HS-5 (cell line): ENCODE measurements at regions not wholly inside any gene's neighbourhood (a gene's known extent, or its start where the extent isn't known, plus 50 kb on each side); places are given as distances from the start of the nearest gene placed in this dataset.
"Not testable (repeated sequence)": the region's sequence is repeated elsewhere in the genome, so short reads cannot be mapped to it uniquely, and the experiment has no call there.

ENCODE experiments used
- DNase-seq: peaks from one replicate; pipeline ENCODE4 v3.0.0-alpha.2; 2012; ENCODE audit warnings: low read depth

DNA sequence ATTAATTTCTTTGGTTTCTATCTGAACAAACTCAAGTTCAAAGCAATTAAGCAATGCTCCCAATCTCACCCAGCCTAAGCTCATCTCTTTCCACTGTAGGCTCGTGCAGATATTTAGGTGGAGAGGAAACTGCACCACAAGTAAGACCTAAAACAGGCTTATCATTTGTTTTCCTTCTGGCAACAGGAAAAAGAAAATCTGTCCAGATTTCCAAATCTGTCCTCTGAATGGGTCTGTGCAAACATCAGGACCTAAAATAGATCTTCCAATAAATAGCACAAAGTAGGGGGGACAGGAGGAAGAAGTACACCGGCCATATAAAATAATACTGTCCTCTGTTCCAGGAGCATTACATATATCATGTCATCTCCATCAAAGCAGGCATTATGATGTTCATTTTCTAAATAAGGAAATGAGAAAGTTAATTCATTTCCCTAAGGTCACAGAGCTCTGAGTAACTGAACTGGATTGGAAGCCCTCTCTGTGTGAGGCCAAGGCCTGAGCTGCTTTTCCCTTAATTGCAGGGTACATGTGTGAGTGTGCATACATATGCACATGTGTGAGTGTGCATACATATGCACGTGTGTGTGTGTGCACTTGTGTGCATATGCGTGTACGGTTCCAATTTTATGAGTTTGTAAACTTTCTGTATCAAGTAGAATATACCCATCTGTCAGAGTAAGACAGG lies 92.8 kb upstream of the PARD3 start:
- no peak for DNase-seq

DNA sequence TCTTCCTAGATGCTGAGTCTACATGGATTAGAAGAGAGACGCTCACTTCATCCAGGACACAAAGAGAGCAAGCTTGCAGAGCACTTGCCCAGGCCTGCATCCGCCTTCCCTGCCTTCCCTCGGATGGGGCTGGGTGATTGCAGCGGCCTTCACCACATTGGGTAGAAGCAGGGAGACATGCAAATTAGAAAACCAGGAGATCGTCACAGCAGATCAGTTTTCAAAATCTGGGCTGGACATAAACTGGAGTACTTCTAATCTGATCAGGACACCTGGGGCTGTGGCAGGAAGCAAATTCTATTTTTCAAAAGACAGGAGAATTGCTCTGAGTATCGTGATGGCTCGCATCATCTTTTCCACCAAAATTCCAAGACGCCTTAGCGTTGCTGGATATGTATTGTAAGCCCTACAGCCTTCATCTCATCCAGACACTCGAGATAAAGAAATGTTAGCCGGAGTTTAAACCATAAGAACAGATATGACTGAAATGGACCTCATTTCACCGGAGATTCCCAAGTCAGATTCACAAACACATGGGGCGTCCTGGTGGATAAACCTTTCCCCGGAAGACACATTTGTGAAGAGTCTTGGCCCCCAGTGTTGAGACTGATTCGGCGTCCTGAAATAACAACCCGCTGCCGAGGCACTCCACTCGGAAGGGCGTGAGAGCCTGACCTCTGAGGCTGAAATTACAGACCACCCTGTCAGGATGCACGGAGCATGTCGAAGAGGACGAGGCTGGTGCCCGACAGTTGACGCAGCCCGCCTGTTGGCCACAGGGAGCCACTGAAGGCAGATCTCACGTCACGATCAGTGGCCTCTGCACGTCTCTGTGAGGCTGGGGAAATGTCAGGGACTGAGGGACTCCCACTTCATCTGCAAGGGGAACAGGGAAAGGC lies 91.2 kb upstream of the PARD3 start:
- no peak for DNase-seq

DNA sequence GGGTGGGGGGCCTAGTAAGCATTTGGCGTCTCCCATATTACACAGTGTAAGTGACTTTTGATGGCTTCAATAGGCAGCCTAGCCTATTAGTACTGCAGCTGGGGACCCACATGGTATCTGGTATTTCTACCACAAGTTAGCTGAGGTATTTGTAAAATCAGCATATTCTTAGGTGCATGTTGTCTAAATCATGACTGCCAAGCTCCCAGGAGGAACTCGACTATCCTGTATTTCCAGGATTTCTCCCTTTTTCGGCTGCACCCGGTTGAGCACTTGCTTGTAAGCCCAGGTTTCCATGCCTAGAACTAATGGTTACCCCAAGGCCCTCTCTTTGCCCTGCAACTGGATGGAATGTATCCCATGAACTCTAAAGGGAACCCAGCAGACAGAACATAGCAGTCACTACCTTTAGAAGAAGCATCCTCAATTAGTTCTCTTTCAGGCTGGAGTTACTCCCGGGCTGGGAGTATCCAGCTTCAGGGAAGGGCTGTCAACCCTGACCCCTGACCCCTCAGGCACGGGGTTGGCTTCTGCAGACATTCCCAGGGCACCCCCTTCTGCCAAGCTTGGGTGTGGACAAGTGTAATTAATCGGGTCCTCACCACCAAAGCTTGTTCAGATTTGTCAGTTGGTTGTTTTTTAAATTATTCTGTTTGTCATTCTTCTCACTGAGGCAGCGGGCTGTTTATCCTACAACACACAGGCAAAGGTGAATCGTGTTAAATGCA lies 90.3 kb upstream of the PARD3 start:
- no peak for DNase-seq

DNA sequence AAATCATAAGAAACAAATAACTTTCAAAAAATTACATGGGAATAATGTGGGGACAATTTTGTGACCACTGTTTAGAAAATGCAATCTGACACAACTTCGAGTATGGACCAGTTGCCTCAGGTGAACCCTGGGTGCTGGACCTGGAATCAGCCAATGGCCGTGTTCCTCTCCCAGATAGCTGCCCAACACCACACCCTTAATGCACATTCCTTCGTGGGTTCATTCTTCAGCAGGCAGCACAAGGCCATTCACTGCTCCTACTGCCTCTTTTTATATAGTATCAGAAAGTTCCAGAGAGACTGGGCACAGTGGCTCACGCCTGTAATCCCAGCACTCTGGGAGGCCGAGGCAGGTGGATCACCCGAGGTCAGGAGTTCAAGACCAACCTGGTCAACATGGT lies 89.1 kb upstream of the PARD3 start:
- no peak for DNase-seq

DNA sequence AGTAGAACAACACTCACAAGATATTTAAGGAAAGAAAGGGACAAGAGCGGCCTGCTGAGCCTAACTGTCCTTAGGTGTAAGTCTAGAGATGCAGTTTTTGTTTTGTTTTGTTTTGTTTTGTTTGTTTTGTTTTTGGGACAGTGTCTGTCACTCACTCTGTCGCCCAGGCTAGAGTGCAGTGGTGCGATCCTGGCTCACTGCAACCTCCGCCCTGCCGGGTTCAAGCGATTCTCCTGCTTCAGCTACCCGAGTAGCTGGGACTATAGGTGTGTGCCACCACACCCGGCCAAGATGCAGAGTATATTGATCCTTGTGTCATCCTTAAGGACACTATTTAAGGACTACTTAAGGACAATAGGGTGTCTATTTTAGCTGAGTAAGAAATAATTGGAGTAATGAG lies 84.1 kb upstream of the PARD3 start:
- DNase-seq: no peak

DNA sequence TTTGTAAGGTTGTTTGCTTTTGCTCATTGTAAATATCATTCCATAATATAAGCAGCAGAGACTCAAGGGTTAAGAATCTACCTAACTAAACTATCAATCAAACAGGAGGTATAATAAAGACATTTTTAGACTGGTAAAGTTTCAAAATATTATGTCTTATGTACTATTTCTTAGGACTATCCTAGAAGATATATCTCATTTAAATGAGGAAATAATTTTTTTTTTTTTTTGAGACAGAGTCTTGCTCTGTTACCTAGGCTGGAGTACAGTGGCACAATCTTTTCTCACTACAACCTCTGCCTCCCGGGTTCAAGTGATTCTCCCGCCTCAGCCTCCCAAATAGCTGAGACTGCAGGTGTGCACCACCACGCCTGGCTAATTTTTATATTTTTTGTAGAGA lies 80.9 kb upstream of the PARD3 start:
- DNase-seq: no peak

DNA sequence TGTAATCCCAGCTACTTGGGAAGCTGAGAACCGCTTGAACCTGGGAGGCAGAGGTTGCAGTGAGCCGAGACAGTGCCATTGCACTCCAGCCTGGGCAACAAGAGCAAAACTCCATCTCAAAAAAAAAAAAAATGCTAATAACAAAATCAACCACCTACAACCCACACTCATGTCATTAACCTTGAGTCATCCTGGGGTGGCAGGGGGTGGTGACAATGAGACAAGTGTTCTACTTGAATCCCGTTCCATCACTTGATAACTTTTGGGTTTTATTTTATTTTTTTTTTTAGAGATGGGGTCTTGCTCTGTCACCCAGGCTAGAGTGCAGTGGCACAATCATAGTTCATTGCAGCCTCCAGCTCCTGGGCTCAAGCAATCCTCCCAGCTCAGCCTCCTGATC lies 80.0 kb upstream of the PARD3 start:
- DNase-seq: not testable (repeated sequence)

DNA sequence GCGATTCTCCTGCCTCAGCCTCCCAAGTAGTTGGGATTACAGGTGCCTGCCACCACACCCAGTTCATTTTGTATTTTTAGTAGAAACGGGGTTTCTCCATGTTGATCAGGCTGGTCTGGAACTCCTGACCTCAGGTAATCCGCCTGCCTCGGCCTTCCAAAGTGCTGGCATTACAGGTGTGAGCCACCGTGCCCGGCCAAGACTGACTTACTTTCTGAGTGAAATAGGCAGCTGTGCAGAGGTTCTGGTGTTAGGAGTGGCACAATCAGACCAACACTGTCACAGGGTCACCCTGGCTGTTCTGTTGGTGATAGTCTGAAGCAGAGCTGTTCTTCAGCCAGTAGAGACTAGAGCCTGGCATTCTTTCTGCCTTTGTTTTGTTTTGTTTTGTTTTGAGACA lies 77.4 kb upstream of the PARD3 start:
- not testable (repeated sequence) for DNase-seq

DNA sequence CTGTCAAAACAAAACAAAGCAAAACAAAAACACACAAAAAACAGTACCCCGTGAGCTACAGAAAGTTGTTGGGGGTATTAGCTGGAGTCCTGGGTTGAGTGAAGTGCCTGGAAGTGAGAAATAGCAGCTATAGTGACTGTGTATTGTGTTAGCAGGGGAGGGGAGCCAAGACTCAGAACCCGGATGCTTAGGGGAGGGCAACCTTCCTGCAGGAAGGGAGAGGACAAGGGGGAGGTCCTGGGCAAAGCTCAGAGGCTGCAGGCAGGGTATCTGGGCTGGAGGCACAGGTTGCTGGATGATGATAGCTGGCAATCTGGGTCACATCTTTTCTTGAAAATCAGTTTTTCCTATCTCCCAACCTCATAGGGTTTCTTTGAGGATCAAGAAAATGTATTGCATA lies 75.8 kb upstream of the PARD3 start:
- DNase-seq: no peak

DNA sequence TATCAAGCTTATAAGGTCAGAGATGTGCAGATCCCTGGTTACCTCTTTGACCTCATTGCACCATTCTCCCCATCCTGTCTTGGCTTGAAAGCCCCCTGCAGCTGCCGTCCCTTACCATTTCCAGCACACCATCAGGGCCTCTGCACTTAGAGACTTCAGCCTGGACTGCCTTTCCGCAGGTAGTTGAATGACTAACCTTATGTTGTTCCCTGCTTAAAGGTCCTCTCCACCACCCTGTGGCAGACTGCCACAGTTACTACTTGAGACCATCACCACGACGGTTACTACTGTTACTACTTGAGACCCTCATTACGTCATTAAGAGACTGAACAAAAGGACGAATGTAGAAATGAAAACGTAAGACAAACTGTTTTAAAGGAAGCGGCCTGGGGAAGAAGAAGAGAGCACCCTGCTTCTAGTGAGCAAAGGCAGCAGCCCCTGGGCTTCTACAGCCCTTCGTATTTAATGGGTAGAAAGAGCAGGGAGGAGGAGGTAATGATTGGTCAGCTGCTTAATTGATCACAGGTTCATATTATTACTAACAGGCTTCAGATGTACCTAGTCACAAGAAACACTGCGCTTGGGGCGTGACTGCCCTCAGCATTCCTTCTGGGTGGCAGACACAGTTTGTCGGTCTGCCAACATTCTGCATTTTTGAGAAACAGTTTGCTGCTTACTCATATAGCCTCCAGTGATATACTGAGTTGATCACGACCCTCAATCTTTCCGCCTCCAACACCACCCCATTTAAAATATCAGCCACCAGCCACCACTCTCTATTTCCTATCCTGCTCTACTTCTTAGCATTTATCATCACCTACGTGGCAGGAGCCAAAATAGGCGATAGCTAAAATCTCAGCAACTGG lies 74.1 kb upstream of the PARD3 start:
- no peak for DNase-seq

DNA sequence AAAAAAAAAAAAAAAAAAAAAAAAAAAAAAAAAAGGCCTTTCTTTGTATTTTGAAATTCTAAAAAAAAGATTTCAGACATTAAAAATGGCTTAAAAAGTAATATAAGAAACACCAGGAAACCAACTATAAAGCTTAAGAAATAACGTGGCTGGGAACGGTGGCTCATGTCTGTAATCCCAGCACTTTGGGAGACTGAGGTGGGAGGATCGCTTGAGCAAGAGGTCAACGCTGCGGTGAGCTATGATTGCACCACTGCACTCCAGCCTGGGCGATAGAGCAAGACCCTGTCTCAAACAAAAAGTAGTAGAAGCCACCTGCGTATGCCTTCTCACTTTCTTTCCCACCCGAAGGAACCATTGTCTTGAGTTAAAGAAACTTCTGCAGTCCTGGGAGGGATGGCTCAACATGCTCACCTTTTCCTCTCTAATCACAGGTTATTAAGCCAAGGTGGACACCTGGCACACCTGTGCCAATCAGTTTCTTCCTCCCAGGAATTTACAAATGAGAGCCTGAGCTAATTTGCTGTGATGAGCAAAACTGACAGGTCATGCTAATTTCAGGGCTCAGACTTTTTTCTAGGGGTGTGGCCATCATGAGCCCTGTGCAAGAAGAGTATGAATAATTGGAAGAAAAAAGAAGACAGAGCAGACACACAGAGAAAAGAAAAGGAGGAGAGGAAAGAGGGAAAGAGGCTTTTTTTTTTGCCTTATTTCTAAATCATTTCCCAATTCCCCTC lies 72.0 kb upstream of the PARD3 start:
- no peak for DNase-seq

DNA sequence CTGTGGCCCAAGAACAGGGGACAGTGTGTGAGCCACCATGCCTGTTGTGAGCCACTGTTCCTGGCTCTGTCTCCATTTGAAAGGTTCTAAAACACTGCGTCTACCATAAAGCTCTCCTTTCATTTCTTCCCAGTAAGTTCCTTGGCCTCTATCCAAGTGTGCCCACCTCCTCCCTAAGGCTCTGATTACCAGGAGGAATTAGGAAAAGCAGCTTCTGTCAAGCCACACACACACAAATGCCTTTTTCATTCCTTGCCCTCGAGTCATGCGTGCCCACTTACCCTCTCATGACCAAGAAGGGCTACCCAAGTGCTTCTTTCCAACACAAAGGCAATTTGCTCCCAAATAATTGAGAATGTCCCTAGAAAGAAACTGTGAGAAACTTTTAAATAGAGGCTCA lies 70.8 kb upstream of the PARD3 start:
- DNase-seq: no peak

DNA sequence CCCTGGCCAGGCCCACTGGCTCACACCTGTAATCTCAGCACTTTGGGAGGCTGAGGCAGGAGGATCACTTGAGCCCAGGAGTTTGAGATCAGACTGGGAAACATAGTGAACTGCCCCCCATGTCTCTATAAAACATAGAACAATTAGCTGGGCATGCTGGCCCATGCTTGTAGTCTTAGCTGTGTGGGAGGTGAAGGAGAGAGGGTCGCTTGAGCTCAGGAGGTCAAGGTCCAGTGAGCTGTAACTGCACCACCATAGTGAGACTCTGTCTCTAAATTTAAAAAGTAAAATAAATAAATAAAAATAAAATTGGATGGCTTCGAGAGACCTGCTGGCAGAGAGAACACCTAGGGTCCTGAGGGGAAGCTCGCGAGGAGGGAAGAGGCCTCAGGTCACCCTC lies 69.9 kb upstream of the PARD3 start:
- no peak for DNase-seq

DNA sequence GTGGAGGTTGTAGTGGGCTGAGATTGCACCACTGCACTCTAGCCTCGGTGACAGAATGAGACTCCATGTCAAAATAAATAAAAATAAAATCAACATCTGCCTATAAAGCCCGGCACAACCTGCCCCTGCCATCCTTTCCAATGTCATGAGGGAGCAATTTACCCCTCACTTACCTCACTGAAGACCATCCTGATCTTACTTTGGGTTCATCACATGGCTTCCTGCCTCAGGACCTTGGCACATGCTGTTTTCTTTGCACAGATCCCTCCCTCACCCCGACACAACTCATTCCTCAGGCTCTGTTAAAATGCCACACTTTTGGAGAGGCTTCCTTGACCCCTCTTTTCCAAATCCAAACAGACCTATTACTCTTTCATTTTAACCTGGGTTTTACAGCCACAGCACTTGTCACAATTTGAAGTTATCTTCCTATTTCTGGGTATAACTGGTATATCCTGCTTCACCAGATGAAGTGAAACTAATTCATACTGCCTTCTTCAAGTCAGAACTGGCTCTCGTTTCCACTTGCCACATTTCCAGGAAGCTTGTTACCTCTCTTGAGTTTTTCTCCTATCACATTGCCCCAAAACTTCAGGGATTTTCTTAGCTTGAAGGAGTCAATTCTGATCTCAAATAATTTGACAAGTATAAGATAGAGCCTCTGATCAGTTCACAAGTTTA lies 69.3 kb upstream of the PARD3 start:
- no peak for DNase-seq

DNA sequence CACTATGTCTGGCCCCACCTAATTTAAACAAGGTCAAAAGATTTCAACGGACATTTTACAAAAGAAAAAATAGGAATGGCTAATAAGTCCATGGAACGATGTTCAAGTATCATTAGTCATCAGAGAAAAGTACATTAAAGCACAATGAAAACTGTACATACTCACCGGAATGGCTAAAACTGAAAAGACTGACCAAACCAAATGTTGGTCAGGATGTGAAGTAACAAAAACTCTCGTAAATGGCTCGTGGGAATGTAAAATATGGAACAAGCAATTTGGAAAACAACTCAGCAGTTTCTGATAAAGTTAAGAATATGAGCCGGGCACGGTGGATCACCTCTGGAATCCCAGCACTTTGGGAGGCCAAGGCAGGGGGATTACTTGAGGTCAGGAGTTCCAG lies 65.7 kb upstream of the PARD3 start:
- DNase-seq: no peak

DNA sequence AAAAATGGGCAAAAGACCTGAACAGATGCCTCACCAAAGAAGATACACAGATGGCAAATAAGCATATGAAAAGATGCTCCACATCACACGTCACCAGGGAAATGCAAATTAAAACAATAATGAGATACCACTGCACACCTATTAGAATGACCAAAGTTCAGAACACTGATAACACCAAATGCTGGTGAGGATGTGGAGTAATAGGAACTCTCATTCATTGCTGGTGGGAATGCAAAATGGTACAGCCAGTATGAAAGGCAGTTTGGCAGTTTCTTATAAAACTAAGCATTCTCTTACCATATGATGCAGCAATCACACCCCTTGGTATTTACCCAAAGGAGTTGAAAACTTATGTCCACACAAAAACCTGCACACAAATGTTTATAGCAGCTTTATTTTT lies 63.6 kb upstream of the PARD3 start:
- not testable (repeated sequence) for DNase-seq

DNA sequence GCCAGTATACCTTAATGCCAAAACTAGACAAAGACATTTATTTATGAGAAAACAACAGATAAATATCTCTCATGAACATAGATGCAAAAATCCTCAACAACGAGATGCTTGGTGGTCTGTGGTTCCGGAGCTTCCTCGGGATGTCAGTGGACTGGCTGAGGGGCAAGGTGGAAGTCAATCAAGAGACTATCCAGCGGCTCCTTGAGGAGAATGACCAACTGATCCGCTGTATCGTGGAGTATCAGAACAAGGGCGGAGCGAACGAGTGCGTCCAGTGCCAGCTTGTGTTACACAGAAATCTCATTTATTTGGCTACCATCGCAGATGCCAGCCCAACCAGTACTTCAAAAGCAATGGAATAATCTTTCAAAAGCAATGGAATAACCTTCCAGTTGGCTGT lies 60.0 kb upstream of the PARD3 start:
- no peak for DNase-seq

DNA sequence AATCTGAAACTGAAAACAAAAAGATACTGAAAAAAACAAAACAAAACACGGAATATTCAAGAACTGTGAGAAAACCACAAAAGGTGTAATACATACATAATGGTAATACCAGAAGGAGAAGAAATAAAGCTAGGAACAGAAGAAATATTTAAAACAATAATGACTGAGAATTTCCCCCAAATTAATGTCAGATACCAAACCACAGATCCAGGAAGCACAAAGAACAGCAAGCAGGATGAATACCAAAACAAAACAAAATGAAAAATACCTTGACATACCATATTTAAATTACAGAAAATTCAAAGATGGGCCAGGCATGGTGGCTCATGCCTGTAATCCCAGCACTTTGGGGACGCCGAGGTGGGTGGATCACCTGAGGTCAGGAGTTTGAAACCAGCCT lies 57.7 kb upstream of the PARD3 start:
- DNase-seq: no peak

DNA sequence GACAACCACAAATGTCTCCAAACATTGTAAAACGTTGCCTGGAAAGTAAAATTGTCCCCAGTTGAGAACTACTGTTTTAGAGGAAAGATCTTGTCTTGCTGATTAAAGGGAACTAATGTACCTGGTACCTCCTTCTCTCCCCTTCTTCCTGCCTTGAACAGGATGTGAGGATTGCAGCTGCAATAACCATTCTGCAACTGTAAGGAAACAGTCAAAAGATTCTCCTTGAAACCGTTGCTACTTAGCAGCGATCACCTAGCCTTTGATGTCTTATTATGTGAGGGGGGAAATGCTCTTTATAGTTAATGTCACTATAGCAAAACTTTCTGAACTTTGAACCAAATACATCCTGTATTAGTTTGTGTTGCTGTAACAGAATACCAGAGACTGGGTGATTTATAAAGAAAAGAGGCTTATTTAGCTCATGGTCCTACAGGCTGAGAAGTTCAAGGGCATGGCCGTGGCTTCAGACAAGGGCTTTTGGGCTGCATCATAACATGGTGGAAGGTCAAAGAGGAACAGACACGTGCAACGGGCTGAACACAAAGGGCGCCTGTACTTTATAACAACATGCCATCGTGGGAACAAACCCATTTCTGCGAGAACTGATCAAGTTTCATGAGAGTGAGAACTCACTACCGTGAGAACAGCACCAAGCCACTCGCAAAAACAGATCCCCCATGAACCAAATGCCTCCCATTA lies 54.2 kb upstream of the PARD3 start:
- no peak for DNase-seq

DNA sequence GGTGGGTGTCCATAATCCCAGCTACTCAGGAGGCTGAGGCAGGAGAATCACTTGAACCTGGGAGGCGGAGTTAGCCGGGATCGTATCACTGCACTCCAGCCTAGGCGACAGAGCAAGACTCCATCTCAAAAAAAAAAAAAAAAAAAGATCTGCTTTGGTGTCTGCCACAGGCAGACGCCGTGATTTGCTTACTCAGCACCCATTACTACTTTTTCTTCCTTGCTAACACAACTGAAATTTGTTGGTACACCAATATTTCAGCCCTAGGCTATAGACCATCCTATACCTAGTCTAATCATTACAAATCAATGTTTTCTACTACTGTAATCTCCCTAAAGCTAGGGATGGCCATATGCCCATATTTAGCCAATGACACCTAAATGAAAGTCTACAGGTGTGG lies 53.5 kb upstream of the PARD3 start:
- DNase-seq: no peak
